WTC11 (cell line): ENCODE measurements at regions not wholly inside any gene's neighbourhood (a gene's known extent, or its start where the extent isn't known, plus 50 kb on each side); places are given as distances from the start of the nearest gene placed in this dataset.

Source experiments
- ELF4 ChIP-seq: sonication (generic); formaldehyde crosslinking; IDR thresholded peaks from 2 replicates; pipeline ENCODE4 v1.8.1; 2022; ENCODE audit warnings: low read depth, mild to moderate bottlenecking, moderate library complexity, missing genetic modification reagents
- FOXK1 ChIP-seq: sonication (generic); formaldehyde crosslinking; IDR thresholded peaks from 2 replicates; pipeline ENCODE4 v1.8.0; 2022; ENCODE audit warnings: mild to moderate bottlenecking, moderate library complexity, missing genetic modification reagents
- FOXP1 ChIP-seq: sonication (generic); formaldehyde crosslinking; IDR thresholded peaks from 2 replicates; pipeline ENCODE4 v1.8.0; 2022; ENCODE audit warnings: missing genetic modification reagents, mild to moderate bottlenecking, moderate library complexity, borderline replicate concordance
- JUN ChIP-seq: sonication (generic); formaldehyde crosslinking; IDR thresholded peaks from 2 replicates; pipeline ENCODE4 v1.8.0; 2023; ENCODE audit warnings: mild to moderate bottlenecking, missing genetic modification reagents
- NFYB ChIP-seq: sonication (generic); formaldehyde crosslinking; conservative IDR thresholded peaks from 2 replicates; pipeline ENCODE4 v1.8.0; 2022; ENCODE audit warnings: low read depth, missing genetic modification reagents
- RELA ChIP-seq: sonication (generic); formaldehyde crosslinking; IDR thresholded peaks from 2 replicates; pipeline ENCODE4 v1.8.1; 2022; ENCODE audit warnings: missing genetic modification reagents, mild to moderate bottlenecking, borderline replicate concordance
- SP1 ChIP-seq: sonication (generic); formaldehyde crosslinking; conservative IDR thresholded peaks from 2 replicates; pipeline ENCODE4 v1.8.1; 2022; ENCODE audit warnings: missing genetic modification reagents
- TEAD4 ChIP-seq: sonication (generic); formaldehyde crosslinking; IDR thresholded peaks from 2 replicates; pipeline ENCODE4 v1.8.0; 2022; ENCODE audit warnings: mild to moderate bottlenecking, missing genetic modification reagents
- TF ChIP-seq, protein P1 (sequence below): sonication (generic); formaldehyde crosslinking; IDR thresholded peaks from 2 replicates; pipeline ENCODE4 v1.8.0; 2022; ENCODE audit warnings: mild to moderate bottlenecking, missing genetic modification reagents
- TF ChIP-seq, protein P2 (sequence below): fragments of 200-600 bp; IDR thresholded peaks from 2 replicates; pipeline ENCODE4 v1.8.0; 2022; ENCODE audit warnings: antibody characterized with exemption
- TF ChIP-seq, protein P3 (sequence below): sonication (generic); formaldehyde crosslinking; IDR thresholded peaks from 2 replicates; pipeline ENCODE4 v1.8.0; 2022; ENCODE audit warnings: mild to moderate bottlenecking, missing genetic modification reagents
- TF ChIP-seq, protein P4 (sequence below): sonication (generic); formaldehyde crosslinking; IDR thresholded peaks from 2 replicates; pipeline ENCODE4 v1.8.1; 2023; ENCODE audit warnings: mild to moderate bottlenecking, missing genetic modification reagents
- TF ChIP-seq, protein P5 (sequence below): sonication (generic); formaldehyde crosslinking; IDR thresholded peaks from 2 replicates; pipeline ENCODE4 v1.8.0; 2022; ENCODE audit warnings: mild to moderate bottlenecking, missing genetic modification reagents

DNA sequence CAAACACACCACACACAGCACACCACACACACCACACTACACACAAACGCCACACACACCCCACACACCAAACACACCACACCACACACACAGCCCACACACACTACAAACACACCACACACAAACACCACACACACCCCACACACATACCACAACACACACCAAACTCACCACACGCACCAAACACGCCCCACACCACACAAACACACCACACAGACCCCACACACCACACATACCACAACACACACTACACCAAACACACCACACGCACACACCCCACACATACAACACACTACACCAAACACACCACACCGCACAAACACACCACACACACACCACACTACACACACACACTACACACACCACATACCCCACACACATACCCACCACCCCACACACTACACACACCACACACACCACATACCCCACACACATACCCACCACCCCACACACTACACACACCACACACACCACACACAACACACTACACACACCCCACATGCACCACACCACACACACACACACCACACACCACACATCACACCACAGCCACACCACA lies 151.2 kb downstream of the ERCC6L2 start:
- TF ChIP-seq FOXP1 (CRISPR knock-in tag) (no peak), TEAD4 (CRISPR knock-in tag) (no peak), FOXK1 (no peak), ELF4 (CRISPR knock-in tag) (no peak), JUN (CRISPR knock-in tag) (no peak), NFYB (CRISPR knock-in tag) (no peak), SP1 (CRISPR knock-in tag) (no peak), RELA (CRISPR knock-in tag) (no peak)
- TF ChIP-seq, protein P1, sequence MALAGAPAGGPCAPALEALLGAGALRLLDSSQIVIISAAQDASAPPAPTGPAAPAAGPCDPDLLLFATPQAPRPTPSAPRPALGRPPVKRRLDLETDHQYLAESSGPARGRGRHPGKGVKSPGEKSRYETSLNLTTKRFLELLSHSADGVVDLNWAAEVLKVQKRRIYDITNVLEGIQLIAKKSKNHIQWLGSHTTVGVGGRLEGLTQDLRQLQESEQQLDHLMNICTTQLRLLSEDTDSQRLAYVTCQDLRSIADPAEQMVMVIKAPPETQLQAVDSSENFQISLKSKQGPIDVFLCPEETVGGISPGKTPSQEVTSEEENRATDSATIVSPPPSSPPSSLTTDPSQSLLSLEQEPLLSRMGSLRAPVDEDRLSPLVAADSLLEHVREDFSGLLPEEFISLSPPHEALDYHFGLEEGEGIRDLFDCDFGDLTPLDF (CRISPR knock-in tag), result no peak
- TF ChIP-seq, protein P2, sequence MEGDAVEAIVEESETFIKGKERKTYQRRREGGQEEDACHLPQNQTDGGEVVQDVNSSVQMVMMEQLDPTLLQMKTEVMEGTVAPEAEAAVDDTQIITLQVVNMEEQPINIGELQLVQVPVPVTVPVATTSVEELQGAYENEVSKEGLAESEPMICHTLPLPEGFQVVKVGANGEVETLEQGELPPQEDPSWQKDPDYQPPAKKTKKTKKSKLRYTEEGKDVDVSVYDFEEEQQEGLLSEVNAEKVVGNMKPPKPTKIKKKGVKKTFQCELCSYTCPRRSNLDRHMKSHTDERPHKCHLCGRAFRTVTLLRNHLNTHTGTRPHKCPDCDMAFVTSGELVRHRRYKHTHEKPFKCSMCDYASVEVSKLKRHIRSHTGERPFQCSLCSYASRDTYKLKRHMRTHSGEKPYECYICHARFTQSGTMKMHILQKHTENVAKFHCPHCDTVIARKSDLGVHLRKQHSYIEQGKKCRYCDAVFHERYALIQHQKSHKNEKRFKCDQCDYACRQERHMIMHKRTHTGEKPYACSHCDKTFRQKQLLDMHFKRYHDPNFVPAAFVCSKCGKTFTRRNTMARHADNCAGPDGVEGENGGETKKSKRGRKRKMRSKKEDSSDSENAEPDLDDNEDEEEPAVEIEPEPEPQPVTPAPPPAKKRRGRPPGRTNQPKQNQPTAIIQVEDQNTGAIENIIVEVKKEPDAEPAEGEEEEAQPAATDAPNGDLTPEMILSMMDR, result no peak
- TF ChIP-seq, protein P3, sequence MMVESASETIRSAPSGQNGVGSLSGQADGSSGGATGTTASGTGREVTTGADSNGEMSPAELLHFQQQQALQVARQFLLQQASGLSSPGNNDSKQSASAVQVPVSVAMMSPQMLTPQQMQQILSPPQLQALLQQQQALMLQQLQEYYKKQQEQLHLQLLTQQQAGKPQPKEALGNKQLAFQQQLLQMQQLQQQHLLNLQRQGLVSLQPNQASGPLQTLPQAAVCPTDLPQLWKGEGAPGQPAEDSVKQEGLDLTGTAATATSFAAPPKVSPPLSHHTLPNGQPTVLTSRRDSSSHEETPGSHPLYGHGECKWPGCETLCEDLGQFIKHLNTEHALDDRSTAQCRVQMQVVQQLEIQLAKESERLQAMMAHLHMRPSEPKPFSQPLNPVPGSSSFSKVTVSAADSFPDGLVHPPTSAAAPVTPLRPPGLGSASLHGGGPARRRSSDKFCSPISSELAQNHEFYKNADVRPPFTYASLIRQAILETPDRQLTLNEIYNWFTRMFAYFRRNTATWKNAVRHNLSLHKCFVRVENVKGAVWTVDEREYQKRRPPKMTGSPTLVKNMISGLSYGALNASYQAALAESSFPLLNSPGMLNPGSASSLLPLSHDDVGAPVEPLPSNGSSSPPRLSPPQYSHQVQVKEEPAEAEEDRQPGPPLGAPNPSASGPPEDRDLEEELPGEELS (CRISPR knock-in tag), result no peak
- TF ChIP-seq, protein P4, sequence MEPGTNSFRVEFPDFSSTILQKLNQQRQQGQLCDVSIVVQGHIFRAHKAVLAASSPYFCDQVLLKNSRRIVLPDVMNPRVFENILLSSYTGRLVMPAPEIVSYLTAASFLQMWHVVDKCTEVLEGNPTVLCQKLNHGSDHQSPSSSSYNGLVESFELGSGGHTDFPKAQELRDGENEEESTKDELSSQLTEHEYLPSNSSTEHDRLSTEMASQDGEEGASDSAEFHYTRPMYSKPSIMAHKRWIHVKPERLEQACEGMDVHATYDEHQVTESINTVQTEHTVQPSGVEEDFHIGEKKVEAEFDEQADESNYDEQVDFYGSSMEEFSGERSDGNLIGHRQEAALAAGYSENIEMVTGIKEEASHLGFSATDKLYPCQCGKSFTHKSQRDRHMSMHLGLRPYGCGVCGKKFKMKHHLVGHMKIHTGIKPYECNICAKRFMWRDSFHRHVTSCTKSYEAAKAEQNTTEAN (CRISPR knock-in tag), result no peak
- TF ChIP-seq, protein P5, sequence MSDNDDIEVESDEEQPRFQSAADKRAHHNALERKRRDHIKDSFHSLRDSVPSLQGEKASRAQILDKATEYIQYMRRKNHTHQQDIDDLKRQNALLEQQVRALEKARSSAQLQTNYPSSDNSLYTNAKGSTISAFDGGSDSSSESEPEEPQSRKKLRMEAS (CRISPR knock-in tag), result no peak
